Neural cell (in vitro differentiated cells): ENCODE measurements at regions not wholly inside any gene's neighbourhood (a gene's known extent, or its start where the extent isn't known, plus 50 kb on each side); places are given as distances from the start of the nearest gene placed in this dataset.

ENCODE experiments used
- EP300 ChIP-seq: fragments of 450-650 bp; conservative IDR thresholded peaks from 2 replicates; pipeline ENCODE4 v1.6.1; 2014; ENCODE audit warnings: antibody characterized with exemption, mild to moderate bottlenecking, moderate library complexity; ENCODE audit not compliant: poor library complexity, severe bottlenecking
- EZH2 ChIP-seq: fragments of 200-600, 300-800 bp; shearing (Covaris generic), sonication (generic); IDR thresholded peaks from 2 replicates; pipeline ENCODE4 v1.6.1; 2014; ENCODE audit warnings: antibody characterized with exemption, low read length, borderline replicate concordance, mild to moderate bottlenecking; ENCODE audit not compliant: insufficient read depth, poor library complexity, severe bottlenecking
- REST ChIP-seq: IDR thresholded peaks from 2 replicates; pipeline ENCODE4 v1.6.1; 2012; ENCODE audit warnings: borderline replicate concordance
- SMC3 ChIP-seq: fragments of 450-650 bp; conservative IDR thresholded peaks from 2 replicates; pipeline ENCODE4 v1.6.1; 2014; ENCODE audit warnings: antibody characterized with exemption, mild to moderate bottlenecking, moderate library complexity; ENCODE audit not compliant: poor library complexity
- TAF1 ChIP-seq: IDR thresholded peaks from 2 replicates; pipeline ENCODE4 v1.6.1; 2012; ENCODE audit warnings: low read depth
- TF ChIP-seq, protein P1 (sequence below): fragments of 450-650 bp; IDR thresholded peaks from 2 replicates; pipeline ENCODE4 v1.5.1; 2014; ENCODE audit warnings: antibody characterized with exemption, mild to moderate bottlenecking, moderate library complexity; ENCODE audit not compliant: poor library complexity, severe bottlenecking

GRCh38 chr12:59374783-59375182, 221.0 kb upstream of the SLC16A7 start:
- TF ChIP-seq, protein P1, sequence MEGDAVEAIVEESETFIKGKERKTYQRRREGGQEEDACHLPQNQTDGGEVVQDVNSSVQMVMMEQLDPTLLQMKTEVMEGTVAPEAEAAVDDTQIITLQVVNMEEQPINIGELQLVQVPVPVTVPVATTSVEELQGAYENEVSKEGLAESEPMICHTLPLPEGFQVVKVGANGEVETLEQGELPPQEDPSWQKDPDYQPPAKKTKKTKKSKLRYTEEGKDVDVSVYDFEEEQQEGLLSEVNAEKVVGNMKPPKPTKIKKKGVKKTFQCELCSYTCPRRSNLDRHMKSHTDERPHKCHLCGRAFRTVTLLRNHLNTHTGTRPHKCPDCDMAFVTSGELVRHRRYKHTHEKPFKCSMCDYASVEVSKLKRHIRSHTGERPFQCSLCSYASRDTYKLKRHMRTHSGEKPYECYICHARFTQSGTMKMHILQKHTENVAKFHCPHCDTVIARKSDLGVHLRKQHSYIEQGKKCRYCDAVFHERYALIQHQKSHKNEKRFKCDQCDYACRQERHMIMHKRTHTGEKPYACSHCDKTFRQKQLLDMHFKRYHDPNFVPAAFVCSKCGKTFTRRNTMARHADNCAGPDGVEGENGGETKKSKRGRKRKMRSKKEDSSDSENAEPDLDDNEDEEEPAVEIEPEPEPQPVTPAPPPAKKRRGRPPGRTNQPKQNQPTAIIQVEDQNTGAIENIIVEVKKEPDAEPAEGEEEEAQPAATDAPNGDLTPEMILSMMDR = no peak
- TF ChIP-seq SMC3 (no peak), TAF1 (no peak), REST (no peak), EP300 (no peak), EZH2 (no peak)
